PFSK-1 (cell line): ENCODE measurements at regions not wholly inside any gene's neighbourhood (a gene's known extent, or its start where the extent isn't known, plus 50 kb on each side); places are given as distances from the start of the nearest gene placed in this dataset.

Experiments
- FOXP2 ChIP-seq: optimal IDR thresholded peaks from 2 replicates; pipeline ENCODE3; 2011; ENCODE audit warnings: borderline replicate concordance, control low read depth, inconsistent platforms; ENCODE audit not compliant: insufficient read depth; ENCODE audit errors: extremely low read length, extremely low read depth
- POLR2AphosphoS5 ChIP-seq: IDR thresholded peaks from 2 replicates; pipeline ENCODE4 v1.6.1; 2012; ENCODE audit warnings: low read depth, mild to moderate bottlenecking, control low read depth, low read length, moderate library complexity
- REST ChIP-seq, 2 experiments: IDR thresholded peaks; 2 replicates each; pipeline versions ENCODE4 v1.6.1 to v1.8.0; 2011 to 2012; ENCODE audit warnings: low read depth in 2 of 2, low read length in 2 of 2, control low read depth in 1 of 2, inconsistent platforms in 1 of 2, mild to moderate bottlenecking in 1 of 2, moderate library complexity in 1 of 2; ENCODE audit not compliant: insufficient read depth in 1 of 2
- SIN3A ChIP-seq: IDR thresholded peaks from 2 replicates; pipeline ENCODE4 v1.6.1; 2012; ENCODE audit warnings: mild to moderate bottlenecking, low read length, moderate library complexity, borderline replicate concordance; ENCODE audit not compliant: insufficient read depth
- TAF1 ChIP-seq: IDR thresholded peaks from 2 replicates; pipeline ENCODE4 v1.6.1; 2012; ENCODE audit warnings: low read length, control low read depth, borderline replicate concordance; ENCODE audit not compliant: insufficient read depth

DNA sequence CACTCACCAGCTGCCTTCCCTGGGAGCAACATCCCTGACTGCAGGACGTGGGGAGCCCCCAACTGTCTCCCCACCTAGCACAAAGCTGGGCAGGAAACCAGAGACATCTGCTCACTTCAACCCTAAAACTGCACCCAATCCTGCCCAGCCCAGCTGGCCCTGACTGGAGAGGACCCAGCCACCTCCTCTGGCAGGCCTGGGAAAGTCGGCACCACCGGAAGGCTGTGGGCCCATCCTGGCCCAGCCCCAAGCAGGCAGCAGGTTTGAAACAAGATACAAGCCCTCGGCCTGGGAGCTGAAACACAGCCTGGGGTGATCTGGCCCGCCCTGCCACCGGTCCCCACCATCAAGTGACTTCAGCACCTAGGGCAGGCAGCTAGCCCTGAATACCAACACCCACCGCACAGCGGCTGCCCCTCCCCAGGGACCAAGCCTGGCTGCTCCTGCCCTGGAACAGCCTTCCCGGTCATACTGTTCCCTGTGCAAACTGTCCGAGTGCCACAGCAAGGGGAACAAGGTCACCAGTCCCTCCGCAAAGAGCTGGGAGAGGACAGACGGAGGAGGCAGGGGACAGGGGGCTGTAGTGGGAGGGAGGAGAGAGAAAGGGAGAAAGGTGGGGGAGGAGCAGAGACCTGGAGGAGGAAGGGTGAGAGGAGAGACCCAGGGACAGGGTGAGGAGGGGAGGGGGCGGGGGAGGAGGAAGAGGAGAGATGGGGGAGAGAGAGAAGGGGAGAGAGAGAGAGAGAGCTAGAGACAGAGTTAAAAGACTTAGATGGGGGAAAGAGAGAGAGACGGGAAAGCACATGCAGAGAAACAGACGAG is 115.7 kb downstream of the RFLNA start:
- no peak for TF ChIP-seq FOXP2
- no peak for TF ChIP-seq TAF1
- no peak for TF ChIP-seq SIN3A
- TF ChIP-seq REST (IDR thresholded peaks at IDR 0.05; ENCODE audit: insufficient read depth in 1 of 2, low read depth in 2 of 2, low read length in 2 of 2): no peak
- no peak for TF ChIP-seq POLR2AphosphoS5

GRCh38 chr12:124408822-124409517 is 114.1 kb downstream of the RFLNA start:
- no peak for TF ChIP-seq FOXP2
- TF ChIP-seq SIN3A: no peak
- no peak for TF ChIP-seq POLR2AphosphoS5
- TF ChIP-seq TAF1: no peak
- TF ChIP-seq REST (IDR thresholded peaks at IDR 0.05; ENCODE audit: insufficient read depth in 1 of 2, low read depth in 2 of 2, low read length in 2 of 2): no peak

- no peak for TF ChIP-seq REST (IDR thresholded peaks at IDR 0.05; ENCODE audit: insufficient read depth in 1 of 2, low read depth in 2 of 2, low read length in 2 of 2)
- no peak for TF ChIP-seq TAF1
- TF ChIP-seq POLR2AphosphoS5: no peak
Measured at GRCh38 chr12:124407074-124407473, 112.2 kb downstream of the RFLNA start.

- TF ChIP-seq SIN3A (no peak), POLR2AphosphoS5 (no peak), REST (IDR thresholded peaks at IDR 0.05; ENCODE audit: insufficient read depth in 1 of 2, low read depth in 2 of 2, low read length in 2 of 2) (no peak), TAF1 (no peak), FOXP2 (no peak)
Measured at GRCh38 chr12:124406043-124406442, 111.2 kb downstream of the RFLNA start.
